ENCODE measurements at regions not wholly inside any gene's neighbourhood (a gene's known extent, or its start where the extent isn't known, plus 50 kb on each side); places are given as distances from the start of the nearest gene placed in this dataset.
A peak's percentile ranks its signal among the peaks of the same experiment; 100 is the strongest.
"Not testable (repeated sequence)": the region's sequence is repeated elsewhere in the genome, so short reads cannot be mapped to it uniquely, and the experiment has no call there.

GRCh38 chr4:64727391-64727790 lies 318.1 kb upstream of the TECRL start:
- DNase-seq (ENCODE audit: low spot score), result not testable (repeated sequence)

- DNase-seq (ENCODE audit: low spot score), result no peak
Measured at GRCh38 chr4:64724689-64725088, 315.4 kb upstream of the TECRL start.

DNA sequence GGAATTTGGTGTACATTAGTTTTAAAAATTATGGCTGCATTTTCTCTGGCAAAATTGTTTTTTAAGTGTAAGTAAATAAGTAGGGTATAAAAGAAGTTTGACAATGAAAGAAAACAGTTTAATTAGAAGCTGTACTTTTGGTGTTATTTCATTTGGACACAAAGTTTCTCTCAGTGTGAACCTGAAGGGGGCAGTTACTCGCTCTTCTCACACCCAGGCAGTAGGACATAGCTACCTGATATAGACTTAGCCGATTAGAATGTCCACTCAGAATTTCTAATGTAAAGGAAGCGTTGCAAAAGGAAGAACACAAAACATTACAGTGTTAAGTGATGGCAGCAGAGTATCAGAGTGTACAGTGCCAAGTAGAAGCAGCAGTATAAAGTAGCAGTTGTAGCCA lies 311.9 kb upstream of the TECRL start:
- no peak for DNase-seq (ENCODE audit: low spot score)

DNA sequence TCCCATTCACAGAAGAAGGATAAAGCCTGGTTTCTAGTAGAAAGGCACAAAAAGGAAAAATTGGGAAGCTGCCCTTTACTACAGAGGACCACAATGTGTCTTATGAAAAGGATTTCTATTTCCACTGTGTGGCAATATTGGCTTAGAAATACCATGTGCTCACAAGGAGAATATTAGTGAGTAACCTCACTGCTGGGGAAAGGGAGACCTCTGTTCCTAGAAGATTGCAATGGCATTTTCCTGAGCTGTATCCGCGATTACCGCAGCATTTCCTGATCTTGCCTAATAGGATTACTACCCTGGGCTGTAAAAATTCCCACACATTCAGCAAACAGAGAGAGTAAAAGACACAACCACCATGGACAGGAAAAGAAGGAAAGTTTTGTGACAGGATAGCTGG lies 308.8 kb upstream of the TECRL start:
- no peak for DNase-seq (ENCODE audit: low spot score)

DNA sequence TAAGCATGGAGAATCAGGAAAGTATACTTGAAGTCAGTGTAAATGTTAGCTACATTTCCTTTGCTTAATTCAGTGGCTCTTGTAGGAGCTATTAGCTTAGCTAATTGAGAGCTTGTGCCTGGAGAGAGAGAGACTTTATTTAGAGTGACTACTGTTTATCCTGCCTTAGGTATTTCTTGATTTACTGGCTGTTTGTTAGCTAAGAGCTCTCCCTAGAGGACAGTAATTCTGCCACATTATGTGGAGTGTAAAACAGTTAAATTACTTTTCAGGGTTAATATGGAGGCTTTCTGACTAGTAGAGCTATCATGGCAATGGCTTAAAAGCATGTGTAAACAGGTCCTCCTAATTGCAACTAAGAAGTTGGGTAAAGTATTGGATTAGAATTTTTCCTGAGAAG lies 306.5 kb upstream of the TECRL start:
- DNase-seq (ENCODE audit: low spot score), result no peak

DNA sequence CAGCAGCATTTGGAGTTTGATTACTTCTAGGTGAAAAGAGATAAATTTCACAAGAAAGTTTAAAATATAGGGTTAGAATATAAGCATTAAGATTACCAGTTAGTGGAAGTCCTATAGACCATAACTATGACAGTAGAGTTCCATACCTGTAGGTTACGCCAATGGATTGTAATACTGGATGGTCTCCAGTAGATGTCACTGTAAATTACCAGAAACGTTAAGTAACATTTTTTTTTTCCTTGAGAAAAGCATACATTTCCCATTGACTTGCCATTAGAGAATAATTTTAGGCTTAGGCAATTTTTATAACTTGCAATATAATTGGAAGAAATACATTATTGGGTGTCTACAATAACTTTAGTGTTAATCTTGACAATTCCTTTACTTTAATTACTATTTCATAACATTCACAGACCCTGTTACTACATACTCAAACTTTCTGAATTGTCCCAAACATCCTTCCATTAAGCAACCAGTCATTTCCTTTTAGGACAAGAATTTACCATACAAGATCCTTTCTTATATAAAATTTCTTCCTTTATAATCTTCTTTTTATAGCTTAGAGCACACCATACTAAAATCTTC lies 304.1 kb upstream of the TECRL start:
- DNase-seq (ENCODE audit: low spot score), result no peak

GRCh38 chr4:64712590-64712989 lies 303.3 kb upstream of the TECRL start:
- no peak for DNase-seq (ENCODE audit: low spot score)

GRCh38 chr4:64705989-64706388 lies 296.7 kb upstream of the TECRL start:
- DNase-seq (ENCODE audit: low spot score), result no peak

- DNase-seq (ENCODE audit: low spot score), result no peak
Measured at GRCh38 chr4:64698171-64698570, 288.9 kb upstream of the TECRL start.

GRCh38 chr4:64682946-64683345 lies 273.7 kb upstream of the TECRL start:
- no peak for DNase-seq (ENCODE audit: low spot score)

DNA sequence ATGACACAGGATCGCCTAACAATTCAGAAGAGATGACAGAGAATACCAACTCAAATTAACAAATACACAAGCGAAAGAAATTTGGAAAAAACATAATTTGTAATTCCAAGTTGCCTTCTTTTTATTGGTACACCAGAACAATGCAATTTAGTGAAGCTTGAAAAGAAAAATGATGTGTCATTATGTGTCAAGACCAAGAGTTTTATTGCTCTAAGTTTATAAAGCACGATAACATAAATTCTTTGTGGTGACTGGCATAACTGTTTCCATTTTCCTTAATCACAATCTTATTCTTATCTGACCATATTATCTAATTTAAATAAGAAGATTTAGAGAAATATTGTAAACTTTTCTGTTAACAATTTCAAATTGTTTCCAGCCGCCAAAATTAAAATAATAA lies 273.2 kb upstream of the TECRL start:
- no peak for DNase-seq (ENCODE audit: low spot score)

DNA sequence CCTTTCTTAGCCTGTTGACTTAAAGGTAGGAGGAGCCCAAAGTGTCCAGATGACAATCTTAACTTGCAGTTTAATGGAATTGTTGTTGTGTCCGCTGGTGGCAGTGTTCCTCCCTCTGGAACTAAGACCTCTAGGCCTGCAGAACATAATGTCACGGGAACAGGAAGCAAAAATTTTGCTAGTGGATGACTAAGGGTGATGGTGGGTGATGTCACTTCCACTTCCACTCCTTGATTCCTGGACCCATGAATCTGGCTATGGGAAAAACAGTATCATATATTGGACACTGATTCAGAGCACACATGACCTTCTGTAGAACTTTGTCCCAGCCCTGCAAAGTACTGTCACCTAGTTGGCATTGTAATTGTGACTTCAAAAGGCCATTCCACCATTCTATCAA lies 263.9 kb upstream of the TECRL start:
- DNase-seq (ENCODE audit: low spot score), result not testable (repeated sequence)

DNA sequence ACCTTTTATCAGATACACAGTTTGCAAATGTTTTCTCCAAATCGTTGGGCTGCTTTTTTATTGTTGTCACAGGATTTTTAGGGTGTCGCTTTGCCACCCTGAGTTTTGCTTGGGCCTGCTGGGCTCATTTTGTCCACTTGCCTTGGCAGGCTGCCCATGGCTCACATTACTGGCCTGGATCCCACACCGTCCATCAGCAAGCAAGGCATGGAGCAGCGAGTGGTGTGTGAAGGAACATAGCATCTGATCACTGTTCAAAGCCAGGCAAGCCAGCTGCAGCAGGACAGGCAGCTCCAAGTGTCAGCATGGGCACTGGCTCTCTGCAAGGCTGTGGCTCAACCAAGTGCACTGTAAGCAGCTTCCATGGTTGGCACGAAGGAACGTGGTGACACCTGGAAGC lies 261.4 kb upstream of the TECRL start:
- no peak for DNase-seq (ENCODE audit: low spot score)

DNA sequence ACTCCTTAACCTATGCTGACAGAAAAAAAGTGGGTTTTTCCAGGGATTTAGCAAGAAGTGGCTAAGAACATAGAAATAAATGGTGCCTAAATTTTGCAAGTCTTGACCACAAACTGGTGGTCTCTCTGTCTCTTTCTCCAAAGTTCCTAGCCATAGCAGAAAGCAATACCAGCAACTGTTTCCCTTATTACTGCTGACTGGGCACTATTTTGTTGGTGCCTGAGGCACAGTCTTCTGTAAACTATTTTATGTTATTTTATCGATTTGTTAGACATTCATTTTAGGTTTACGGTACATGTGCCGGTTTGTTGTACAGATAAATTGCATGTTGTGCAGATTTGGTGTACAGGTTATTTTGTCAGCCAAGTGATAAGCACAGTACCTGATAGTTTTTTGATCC lies 234.6 kb upstream of the TECRL start:
- DNase-seq (ENCODE audit: low spot score), result no peak

DNA sequence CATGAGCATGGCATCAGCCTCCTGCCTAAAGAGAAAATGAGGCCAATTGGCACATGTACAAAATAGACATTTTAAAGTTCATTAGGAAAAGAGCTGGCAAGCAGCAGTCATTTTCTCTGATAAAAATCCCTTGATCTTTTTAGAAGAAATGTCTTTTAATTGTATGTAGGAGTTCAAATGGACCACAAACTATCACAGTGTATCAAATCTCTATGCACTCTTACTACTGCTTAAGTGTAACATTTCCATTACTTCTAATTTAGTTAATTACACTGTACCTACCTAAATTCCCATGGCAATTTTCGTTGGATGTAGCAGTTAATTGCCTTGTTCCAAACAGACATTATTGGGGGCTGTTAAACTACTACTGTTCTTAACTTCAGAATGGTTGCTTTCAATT lies 233.7 kb upstream of the TECRL start:
- no peak for DNase-seq (ENCODE audit: low spot score)

- not testable (repeated sequence) for DNase-seq (ENCODE audit: low spot score)
Measured at GRCh38 chr4:64640402-64640801, 231.2 kb upstream of the TECRL start.

DNA sequence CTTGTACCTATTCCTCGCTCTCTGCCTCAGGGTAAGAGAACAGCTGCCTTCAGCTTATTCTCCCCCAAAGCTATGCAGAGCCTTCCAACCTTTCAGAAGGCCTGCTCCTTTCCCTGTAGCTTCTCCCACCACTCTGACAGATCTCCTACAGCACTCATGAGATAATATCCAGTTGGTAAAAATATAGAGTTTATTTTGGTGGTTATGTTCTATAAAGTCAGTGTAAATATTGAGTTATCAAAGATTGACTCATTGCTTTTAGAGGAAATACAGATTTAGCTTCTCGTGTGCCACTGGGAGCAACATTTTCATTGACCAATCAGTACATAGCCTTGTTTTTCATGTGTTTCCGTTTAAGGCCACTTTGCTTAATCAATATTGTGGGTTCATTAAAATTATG lies 216.2 kb upstream of the TECRL start:
- DNase-seq (ENCODE audit: low spot score), result no peak

GRCh38 chr4:64617800-64618199 lies 208.6 kb upstream of the TECRL start:
- no peak for DNase-seq (ENCODE audit: low spot score)

DNA sequence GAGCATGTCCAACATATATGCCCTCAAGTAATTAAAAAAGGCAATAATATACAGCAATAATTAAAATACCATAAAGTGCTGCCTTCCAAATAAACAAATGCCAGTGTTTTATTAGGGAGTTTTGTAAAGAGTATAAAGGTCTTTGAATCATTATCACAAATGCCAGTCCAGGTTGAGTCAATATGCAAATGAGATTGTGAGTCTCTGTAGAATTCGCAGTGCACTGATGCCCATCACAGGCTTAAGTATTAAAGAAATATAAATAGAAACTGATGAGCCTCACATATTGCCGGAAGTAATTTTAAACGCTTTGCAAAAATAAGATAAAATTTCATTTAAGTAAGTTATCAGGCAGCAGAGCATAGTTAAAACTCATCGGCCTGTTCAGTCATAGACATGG lies 205.0 kb upstream of the TECRL start:
- DNase-seq (ENCODE audit: low spot score), result no peak

DNA sequence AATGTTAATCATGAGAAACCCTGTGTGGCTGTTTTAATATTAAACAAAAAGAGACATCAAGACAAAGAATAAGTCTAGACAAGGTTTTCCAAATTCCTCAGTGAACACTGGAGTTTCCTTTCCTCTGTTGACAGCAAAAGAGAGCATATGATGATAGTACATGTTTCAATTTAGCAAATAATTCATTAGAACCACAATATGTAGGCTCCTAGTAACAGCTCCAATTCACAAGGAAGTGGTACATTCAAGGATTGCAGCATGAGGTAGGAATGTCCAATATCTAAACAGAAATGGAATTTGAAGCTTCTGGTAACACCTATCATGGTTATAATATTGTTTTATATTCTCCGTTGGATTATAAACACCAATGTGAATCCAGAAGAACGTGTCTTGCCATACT lies 203.8 kb upstream of the TECRL start:
- DNase-seq (ENCODE audit: low spot score), result no peak

- DNase-seq (ENCODE audit: low spot score), result no peak
Measured at GRCh38 chr4:64598066-64598465, 188.8 kb upstream of the TECRL start.

- no peak for DNase-seq (ENCODE audit: low spot score)
Measured at GRCh38 chr4:64594723-64595122, 185.5 kb upstream of the TECRL start.

DNA sequence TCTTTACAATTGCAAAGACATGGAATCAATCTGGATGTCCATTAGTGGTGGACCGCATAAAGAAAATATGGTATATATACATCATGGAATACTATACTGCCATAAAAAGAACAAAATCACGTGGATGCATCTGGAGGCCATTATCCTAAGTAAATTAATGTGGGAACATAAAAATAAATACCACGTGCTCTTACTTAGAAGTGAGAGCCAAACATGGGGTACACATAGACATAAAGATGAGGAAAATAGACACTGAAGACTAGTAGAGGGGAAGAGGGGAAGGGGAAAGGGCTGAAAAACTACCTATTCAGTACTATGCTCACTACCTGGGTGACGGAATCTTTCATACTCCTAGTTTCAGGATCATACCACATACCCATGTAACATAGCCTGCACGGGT lies 179.3 kb upstream of the TECRL start:
- no peak for DNase-seq (ENCODE audit: low spot score)

GRCh38 chr4:64584981-64585557 lies 175.8 kb upstream of the TECRL start:
- peak; percentile 34 for DNase-seq (ENCODE audit: low spot score)

GRCh38 chr4:64584125-64584524 lies 174.9 kb upstream of the TECRL start:
- DNase-seq (ENCODE audit: low spot score), result no peak
